Activated CD8-positive, alpha-beta T cell treated with anti-CD3 and anti-CD28 coated beads for 36 hours (primary cell): ENCODE measurements at regions not wholly inside any gene's neighbourhood (a gene's known extent, or its start where the extent isn't known, plus 50 kb on each side); places are given as distances from the start of the nearest gene placed in this dataset.

Experiments
- ATAC-seq: fragments of 200-7000 bp; cut with Tn5 transposase; one replicate; pipeline ENCODE4 v1.10.0; 2021; ENCODE audit warnings: mild to moderate bottlenecking, moderate library complexity
- CTCF ChIA-PET: fragments of 350-600 bp; sonication (Branson Sonifier 250); formaldehyde crosslinking; loops from one replicate; lab custom pipeline; 2021; ENCODE audit warnings: antibody characterized with exemption; lab: Charles Lee
- POLR2A ChIA-PET: fragments of 350-600 bp; sonication (Branson Sonifier 250); formaldehyde crosslinking; loops from one replicate; lab custom pipeline; 2021; ENCODE audit warnings: antibody characterized with exemption; lab: Charles Lee
- DNase-seq: peaks from one replicate; pipeline ENCODE4 v3.0.0-alpha.2; 2020
- H3K27ac Mint-ChIP-seq: one replicate; pipeline ENCODE4 v1.8.0; 2021; ENCODE audit warnings: mild to moderate bottlenecking, mixed read lengths
- H3K27me3 Mint-ChIP-seq: one replicate; pipeline ENCODE4 v1.8.0; 2021; ENCODE audit warnings: mixed read lengths
- H3K36me3 Mint-ChIP-seq: one replicate; pipeline ENCODE4 v1.8.0; 2021; ENCODE audit warnings: low read depth, mixed read lengths
- H3K4me1 Mint-ChIP-seq: one replicate; pipeline ENCODE4 v1.8.0; 2021; ENCODE audit warnings: low read depth, mixed read lengths
- H3K4me3 Mint-ChIP-seq: one replicate; pipeline ENCODE4 v1.8.0; 2021; ENCODE audit warnings: mild to moderate bottlenecking, moderate library complexity, mixed read lengths
- H3K9me3 Mint-ChIP-seq: one replicate; pipeline ENCODE4 v1.8.0; 2021; ENCODE audit warnings: mixed read lengths
- CTCF ChIP-seq: fragments of 200-600 bp; IDR thresholded peaks from one replicate; pipeline ENCODE4 v1.8.0; 2022; ENCODE audit warnings: antibody characterized with exemption, mild to moderate bottlenecking
- intact Hi-C: fragments of 100-400 bp; cut with micrococcal nuclease; formaldehyde crosslinking; loops from one replicate; pipeline ENCODE4 v1.10.0; 2022

GRCh38 chr4:117224256-117224655 lies 138.9 kb upstream of the TRAM1L1 start:
- H3K27me3 Mint-ChIP-seq, result no peaks in the 10 kb centered on the region
- peaks cover 2% of the 10 kb centered on the region for H3K9me3 Mint-ChIP-seq
- ChIA-PET CTCF (no interaction called here), POLR2A (no interaction called here)
- no peak overlapping the region for H3K4me3 Mint-ChIP-seq
- H3K4me1 Mint-ChIP-seq, result no peaks in the 10 kb centered on the region
- H3K27ac Mint-ChIP-seq, result no peak overlapping the region
- H3K36me3 Mint-ChIP-seq, result no peaks in the 10 kb centered on the region
- TF ChIP-seq CTCF, result no peak
- intact Hi-C loops, result no loop called here
- DNase-seq (no peak), ATAC-seq (no peak)

GRCh38 chr4:117225471-117225870 lies 140.1 kb upstream of the TRAM1L1 start:
- Mint-ChIP-seq H3K4me1 (no peaks in the 10 kb centered on the region), H3K27me3 (no peaks in the 10 kb centered on the region), H3K9me3 (peaks cover 2% of the 10 kb centered on the region), H3K27ac (no peak overlapping the region), H3K36me3 (no peaks in the 10 kb centered on the region), H3K4me3 (no peak overlapping the region)
- no peak for ATAC-seq
- no peak for TF ChIP-seq CTCF
- intact Hi-C loops, result no loop called here
- ChIA-PET CTCF (no interaction called here), POLR2A (no interaction called here)
- DNase-seq, result no peak

GRCh38 chr4:117227925-117228324 lies 142.5 kb upstream of the TRAM1L1 start:
- peaks cover 3% of the 10 kb centered on the region for H3K9me3 Mint-ChIP-seq
- ATAC-seq (no peak), DNase-seq (no peak)
- H3K27me3 Mint-ChIP-seq, result no peaks in the 10 kb centered on the region
- ChIA-PET CTCF (no interaction called here), POLR2A (no interaction called here)
- H3K4me3 Mint-ChIP-seq, result no peak overlapping the region
- no peak overlapping the region for H3K27ac Mint-ChIP-seq
- H3K4me1 Mint-ChIP-seq, result no peaks in the 10 kb centered on the region
- TF ChIP-seq CTCF, result no peak
- intact Hi-C loops, result no loop called here
- H3K36me3 Mint-ChIP-seq, result no peaks in the 10 kb centered on the region

GRCh38 chr4:117239434-117239833 lies 154.1 kb upstream of the TRAM1L1 start:
- no peak overlapping the region for H3K4me3 Mint-ChIP-seq
- CTCF ChIA-PET, result no interaction called here

GRCh38 chr4:117249333-117249732 lies 164.0 kb upstream of the TRAM1L1 start:
- ATAC-seq (no peak), DNase-seq (no peak)
- H3K27me3 Mint-ChIP-seq, result no peaks in the 10 kb centered on the region
- TF ChIP-seq CTCF, result no peak
- intact Hi-C loops, result no loop called here
- no peak overlapping the region for H3K4me3 Mint-ChIP-seq
- H3K9me3 Mint-ChIP-seq, result peaks cover 6% of the 10 kb centered on the region
- ChIA-PET POLR2A (no interaction called here), CTCF (no interaction called here)
- no peaks in the 10 kb centered on the region for H3K36me3 Mint-ChIP-seq
- no peaks in the 10 kb centered on the region for H3K4me1 Mint-ChIP-seq
- no peak overlapping the region for H3K27ac Mint-ChIP-seq

More at GRCh38 chr4:117239434-117239833, 154.1 kb upstream of the TRAM1L1 start:
- intact Hi-C loops, result no loop called here
- Mint-ChIP-seq H3K27ac (no peak overlapping the region), H3K27me3 (no peaks in the 10 kb centered on the region), H3K4me1 (no peaks in the 10 kb centered on the region), H3K36me3 (no peaks in the 10 kb centered on the region), H3K9me3 (no peaks in the 10 kb centered on the region)
- POLR2A ChIA-PET, result no interaction called here
- DNase-seq, result no peak
- no peak for ATAC-seq
- TF ChIP-seq CTCF, result no peak
